ENCODE measurements at regions not wholly inside any gene's neighbourhood (a gene's known extent, or its start where the extent isn't known, plus 50 kb on each side); places are given as distances from the start of the nearest gene placed in this dataset.
"Not testable (repeated sequence)": the region's sequence is repeated elsewhere in the genome, so short reads cannot be mapped to it uniquely, and the experiment has no call there.

DNA sequence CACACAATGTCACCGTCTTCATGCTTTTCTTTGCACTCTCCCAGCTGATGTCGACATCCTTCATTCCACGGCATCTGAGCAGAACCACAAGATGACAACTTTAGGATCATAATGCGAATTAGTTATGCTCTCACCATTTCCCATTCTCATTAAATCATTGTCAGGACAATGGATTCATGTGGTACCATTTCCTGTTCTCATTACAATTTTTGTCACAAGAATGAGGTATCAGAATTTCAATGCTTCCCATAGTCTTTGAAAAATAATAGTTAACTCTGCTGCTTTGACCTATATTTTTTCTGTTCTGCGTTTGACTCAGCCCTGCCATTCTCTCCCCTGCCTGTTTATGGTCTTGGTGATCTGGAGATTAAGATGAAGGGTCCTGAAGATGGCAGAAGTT is 175.7 kb upstream of the MDFIC2 start:
- no peak for DNase-seq (ENCODE audit: low read depth)

DNA sequence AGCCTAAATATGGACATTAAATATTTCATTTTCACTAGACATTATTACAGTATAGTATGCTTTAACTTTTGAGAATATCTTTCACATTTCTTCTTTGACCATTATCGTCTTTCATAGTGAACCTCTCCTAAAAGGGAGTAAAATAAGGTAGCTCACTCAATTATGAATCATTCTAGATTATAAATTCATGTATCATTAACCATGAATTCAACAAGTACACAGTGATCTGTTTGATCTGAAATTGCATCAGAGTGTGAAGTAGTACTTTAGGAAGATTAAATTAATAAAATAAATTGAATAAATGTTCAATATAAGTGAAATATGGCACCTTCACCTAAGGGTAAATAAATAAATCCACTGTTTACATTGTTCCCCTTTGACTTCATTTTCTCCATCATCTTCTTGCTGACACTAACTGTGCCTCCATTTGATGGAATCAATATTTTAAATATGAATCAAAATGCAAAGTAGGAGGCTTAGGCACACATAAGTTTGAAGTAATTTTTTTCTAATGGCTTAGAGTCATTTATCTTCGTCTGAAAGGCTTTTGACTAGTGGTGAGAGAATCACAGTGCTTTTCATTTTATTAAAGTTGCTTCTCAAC is 174.1 kb upstream of the MDFIC2 start:
- DNase-seq (ENCODE audit: low read depth), result no peak

DNA sequence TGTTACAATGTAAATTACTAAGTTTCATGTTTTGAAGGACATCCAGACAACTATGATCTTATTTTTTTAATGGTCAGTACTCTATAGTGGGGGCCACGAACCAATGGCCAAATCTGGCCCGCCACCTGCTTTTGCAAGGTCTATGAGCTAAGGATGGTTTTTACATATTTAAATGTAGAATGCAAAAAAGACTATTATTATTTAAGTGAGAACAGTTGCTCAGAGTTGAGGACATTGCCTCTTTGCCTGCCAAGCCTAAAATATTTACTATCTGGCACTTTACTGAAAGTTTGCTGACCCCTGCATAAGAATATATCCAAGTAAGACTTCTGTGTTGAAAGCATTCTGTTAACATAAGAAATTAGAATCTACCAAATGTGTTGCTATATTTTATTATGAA is 163.7 kb upstream of the MDFIC2 start:
- DNase-seq (ENCODE audit: low read depth), result no peak

DNA sequence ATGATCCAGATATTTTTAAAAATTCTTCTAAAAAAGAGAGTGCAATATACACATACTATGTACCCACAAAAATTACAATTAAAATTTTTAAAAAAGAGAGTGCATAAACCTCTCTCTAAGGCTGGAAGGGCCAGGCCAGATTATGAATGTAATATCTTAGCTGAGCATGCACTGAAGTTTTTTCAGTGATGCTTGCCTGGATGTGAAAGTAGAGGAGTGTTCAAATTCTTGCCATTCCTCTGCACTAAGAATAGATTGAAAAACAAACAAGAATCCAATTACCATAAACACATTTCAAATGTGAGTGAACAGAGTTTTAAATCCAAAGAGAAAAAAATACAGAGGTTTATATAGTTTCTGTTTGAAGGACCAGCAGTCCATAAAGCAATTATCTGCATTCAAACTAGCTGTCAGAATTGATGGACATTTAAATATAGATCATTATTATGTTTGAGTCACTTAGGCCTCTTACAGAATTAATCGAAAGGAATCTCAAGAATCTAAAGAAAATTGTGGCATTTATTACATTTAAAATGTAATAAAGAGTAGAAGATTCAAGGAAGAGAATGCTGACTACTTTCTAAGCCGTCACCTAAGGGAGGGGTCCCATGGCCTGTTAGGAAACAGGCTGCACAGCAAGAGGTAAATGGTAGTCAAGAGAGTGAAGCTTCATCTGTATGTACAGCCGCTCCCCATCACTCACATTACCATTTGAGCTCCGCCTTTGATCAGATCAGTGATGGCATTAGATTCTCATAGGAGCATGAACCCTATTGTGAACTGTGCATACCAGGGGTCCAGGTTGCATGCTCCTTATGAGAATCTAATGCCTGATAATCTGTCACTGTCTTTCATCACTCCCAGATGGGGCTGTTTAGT is 159.3 kb upstream of the MDFIC2 start:
- DNase-seq (ENCODE audit: low read depth), result no peak

DNA sequence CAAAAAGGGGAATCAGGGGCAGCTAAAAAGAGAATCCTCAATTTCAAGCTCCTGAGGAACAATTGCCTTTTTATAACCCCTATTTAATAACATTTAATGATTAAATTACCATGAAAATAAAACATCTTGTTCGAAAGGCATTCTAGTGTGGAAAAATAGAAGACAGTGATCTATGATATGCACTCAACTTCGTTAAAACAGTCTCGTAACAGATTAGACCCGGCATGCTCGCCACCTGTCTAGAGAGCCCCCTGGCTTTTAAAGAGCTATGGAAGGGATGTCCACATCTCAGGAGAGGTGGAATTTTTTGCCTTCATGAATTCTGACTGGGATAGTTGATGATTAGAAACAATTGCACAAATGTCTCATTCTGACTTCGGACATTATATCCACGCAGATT is 153.7 kb upstream of the MDFIC2 start:
- DNase-seq (ENCODE audit: low read depth), result no peak

DNA sequence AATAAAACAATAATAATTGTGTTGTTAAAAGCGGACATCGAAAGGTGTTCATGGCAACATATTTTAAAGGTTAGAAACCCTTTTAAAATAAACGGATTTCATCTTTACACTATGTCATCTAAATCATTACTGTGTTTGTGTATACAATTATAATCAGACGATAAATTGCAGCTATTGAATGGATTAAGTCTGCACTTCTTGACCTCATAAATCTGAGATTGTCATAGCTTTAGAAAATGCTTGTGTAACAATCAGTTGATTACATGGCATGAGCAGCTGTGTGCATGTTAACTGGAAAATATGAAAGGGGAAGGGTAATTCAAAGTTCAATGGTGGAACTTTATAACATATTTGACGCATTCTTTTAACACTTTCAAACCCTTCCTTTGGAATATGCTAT is 152.4 kb upstream of the MDFIC2 start:
- no peak for DNase-seq (ENCODE audit: low read depth)

DNA sequence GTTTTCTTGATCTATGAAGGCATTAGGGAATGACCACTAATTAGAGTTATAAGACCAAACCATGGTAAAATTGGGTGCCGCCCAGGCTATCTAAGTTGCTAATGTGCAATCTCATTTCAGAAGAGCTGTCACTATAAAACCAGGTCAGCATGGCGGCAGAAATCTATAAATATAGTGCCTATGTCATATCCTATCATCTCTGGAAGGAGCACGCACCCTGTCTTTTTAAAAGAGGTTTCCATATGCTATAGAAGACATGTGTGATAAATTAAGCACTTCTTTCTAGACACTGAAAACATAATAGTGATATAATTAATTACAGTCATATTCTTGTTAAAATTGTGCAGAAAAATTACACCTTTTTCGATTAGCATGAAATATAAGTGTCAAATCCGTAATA is 152.0 kb upstream of the MDFIC2 start:
- DNase-seq (ENCODE audit: low read depth), result no peak

DNA sequence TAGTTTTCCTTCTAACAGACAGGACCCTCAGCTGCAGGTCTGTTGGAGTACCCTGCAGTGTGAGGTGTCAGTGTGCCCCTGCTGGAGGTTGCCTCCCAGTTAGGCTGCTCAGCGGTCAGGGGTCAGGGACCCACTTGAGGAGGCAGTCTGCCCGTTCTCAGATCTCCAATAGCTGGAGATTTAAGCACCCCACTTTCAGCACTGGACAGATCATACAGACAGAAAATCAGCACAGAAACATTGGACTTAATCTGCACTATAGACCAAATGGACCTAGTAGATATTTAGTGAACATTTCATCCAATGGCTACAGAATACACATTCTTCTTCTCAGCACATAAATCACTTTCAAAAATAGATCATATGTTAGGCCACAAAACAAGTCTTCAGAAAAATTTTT is 137.8 kb upstream of the MDFIC2 start:
- not testable (repeated sequence) for DNase-seq (ENCODE audit: low read depth)

DNA sequence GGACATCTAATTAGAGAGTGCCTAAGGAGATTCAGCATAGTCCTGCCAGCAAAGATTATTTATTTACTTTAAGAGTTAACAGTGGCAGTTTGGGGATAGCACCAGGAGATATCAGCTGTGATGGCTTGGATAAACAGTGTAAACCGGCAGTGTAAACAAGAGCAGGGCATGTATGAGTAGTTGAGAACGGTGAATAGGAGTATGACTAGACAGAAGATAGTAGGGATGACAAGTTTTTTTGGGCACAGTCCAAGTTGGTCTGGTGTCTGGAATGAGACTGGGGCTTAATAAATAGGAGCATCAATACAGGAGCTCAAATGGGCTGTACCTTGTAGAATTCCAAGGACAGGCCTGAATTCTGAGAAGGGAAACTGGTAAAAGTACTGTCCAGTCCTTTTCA is 123.0 kb upstream of the MDFIC2 start:
- not testable (repeated sequence) for DNase-seq (ENCODE audit: low read depth)

DNA sequence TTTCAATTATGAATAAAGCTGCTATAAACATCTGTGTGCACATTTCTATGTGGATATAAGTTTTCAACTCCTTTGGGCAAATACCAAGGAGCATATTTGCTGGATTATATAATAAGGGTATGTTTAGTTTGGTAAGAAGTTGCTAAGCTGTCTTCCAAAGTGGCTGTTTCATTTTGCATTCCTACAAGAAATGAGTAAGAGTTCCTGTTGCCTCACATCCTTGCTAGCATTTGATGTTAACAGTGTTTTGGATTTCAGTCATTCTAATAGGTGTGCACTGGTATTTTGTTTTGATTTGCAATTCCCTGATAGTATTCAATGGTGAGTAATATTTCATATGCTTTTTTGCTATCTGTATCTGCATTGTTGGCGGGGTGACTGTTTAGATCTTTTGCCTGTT is 120.7 kb upstream of the MDFIC2 start:
- no peak for DNase-seq (ENCODE audit: low read depth)

DNA sequence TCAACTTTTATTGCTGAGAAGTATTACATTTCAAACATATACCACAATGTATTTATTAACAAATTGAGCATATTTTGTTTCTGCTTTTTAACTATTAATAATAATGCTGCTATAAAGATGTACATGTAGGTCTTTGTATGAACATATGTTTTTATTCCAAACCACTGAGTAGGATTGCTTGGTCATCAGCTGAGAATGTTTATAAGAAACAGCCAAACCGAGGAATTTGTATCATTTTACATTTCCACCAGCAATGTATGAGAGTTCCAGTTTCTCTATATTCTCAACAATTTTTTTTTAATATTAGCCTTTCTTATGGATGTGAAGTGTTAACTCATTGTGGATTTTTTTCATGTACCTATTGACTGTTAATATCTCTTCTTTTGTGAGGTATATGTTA is 119.5 kb upstream of the MDFIC2 start:
- no peak for DNase-seq (ENCODE audit: low read depth)

DNA sequence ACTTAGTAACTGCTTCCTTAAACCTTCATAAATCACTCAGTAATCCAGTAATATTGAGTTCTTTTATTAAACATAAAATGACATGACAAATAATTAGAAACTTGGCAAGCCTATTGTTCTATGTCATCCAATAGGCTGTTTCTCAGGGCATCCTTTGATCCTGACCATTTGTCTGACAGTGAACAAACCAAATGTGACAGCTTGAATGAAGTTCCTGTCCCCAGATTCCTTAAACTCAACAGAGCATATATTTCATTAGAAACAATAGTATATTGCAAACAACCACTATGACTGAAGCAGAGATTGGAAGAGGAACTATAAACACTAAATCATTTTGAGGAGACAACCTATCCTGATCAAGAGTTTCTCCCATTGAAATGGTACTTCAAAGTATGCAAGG is 113.6 kb upstream of the MDFIC2 start:
- no peak for DNase-seq (ENCODE audit: low read depth)

DNA sequence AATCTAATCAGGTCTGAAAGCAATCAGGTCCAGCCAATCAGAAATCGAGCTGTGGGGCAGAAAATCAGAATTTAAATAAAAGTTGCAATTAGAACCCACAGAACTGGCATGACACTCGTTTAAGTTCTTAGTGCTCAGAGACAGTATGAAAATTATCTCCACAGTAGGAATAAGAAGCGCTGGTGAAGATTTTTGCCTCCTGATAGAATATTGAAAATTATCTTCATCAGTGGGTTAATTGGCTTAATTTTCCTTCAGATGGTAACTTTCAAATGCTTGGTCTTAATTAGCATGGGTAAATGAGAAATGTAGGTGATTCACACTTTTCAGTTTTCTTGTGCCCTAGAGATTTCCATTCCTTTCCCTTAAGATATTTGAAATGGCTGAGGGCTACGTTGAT is 109.1 kb upstream of the MDFIC2 start:
- no peak for DNase-seq (ENCODE audit: low read depth)

DNA sequence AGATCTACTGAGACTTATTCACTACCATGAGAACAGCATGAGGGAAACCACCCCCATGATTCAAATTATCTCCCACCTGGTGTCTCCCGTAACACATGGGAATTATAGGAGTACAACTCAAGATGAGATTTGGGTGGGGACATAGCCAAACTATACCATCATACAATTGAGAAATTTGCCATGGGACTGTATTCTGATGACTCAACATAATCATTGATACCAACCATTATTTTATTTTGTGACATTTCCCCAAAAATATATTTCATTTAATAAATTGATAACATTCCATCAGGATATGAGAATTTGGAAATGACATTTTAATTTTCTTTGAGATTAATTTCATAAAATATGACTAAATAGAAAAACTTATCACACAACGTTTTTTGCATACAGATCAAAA is 96.6 kb upstream of the MDFIC2 start:
- no peak for DNase-seq (ENCODE audit: low read depth)

DNA sequence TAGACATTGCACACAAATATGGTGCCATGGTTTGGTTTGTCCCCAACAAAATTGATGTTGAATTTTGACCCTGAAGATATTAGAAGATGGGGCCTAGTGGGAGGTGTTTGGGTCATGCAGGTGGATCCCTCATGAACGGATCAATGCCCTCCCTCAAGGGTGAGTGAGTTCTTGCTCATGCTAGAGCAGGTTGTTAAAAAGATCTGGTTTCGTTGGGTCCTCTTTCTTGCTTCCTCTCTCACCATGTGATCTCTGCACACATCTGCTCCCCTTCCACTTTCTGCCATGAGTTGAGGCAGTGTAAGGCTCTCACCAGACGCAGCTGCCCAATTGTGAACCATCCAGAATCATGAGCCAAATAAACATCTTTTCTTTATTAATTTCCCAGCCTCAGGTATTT is 87.8 kb upstream of the MDFIC2 start:
- DNase-seq (ENCODE audit: low read depth), result no peak

DNA sequence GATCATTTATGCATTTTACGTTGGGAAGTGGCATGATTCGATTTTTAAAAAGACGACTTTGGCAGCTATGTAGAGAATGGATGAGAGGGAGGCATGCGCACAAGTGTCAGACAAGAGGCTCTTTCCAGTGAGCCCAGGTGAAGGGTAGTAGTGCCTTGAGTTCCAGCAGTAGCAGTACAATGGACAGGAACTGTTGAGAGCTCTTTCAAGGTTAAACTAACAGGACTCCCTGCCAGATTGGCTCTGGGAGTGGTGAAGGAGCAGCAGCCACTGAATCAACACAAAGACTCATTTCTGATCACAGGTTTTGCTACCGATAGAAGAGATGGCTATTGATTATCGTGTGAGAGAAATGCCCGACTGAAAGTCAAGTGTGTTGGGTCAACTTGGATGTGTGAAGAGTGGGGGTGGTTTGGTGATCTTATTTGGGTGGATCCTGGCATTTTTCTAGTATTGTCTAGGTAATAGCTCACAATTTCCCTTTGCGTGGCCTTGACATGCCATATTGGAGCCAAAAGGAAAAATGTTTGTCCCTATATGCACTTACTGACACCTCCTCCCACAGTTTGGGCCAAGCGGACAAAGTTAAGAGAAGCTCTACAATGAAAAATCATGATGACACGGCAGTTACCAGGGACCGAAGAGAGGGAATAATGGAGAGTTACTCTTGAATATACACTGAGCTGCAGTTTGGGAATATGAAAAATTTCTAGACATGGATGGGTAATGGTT is 81.6 kb upstream of the MDFIC2 start:
- DNase-seq (ENCODE audit: low read depth), result no peak

DNA sequence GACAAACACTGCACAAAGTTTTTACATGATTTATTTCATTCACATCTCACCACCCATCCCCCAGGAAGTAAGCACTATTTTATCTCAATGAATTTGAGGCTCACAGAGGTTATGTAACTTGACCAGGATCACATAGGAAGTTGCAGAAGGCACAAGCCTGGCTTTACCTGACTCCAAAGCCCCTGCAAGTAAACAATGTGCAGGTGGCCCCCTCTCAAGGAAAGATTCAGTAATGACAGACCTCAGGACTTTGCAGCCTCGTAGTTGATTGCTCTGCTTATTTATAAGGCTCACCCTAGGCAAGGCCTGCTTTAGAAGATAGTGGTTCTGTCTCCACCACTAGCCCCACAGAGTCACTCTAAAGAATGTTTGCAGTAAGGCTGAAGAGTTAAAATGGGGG is 79.8 kb upstream of the MDFIC2 start:
- DNase-seq (ENCODE audit: low read depth), result no peak

DNA sequence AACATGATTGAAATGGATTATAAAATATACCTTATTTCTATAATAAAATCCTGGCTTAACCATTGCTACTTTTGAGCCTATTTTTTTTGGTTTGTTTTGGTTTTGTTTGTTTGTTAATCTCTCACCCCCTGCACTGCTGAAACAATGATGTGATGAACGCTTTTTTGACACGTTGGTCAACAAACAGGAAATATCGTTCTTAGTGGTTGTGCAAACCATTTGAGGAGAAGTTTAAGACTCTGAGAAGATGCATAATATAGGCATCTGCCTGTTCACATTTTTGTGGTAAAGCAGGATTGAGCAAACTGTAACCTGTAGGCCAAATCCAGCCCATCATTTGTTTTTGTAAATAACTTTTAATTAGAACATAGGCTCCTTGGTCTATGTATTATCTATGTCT is 75.5 kb upstream of the MDFIC2 start:
- no peak for DNase-seq (ENCODE audit: low read depth)

DNA sequence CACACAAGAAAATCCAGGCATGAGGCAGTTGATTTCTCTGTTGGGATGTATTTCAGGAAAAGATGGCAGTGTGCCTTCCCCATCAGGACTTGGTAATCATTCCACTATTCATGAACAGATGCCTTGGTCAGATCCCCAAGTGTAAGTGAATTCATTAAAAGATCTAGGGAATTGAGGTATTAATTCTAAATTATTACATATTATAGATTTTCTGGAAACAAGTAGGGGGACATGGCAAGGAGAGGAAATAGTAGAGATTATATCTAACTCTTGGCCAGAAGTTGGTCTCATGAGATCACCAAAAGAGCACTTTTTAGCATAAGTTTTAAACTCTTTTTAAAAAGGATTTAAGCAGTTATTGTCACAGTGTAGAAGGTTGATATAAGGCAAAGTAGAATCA is 74.4 kb upstream of the MDFIC2 start:
- no peak for DNase-seq (ENCODE audit: low read depth)

DNA sequence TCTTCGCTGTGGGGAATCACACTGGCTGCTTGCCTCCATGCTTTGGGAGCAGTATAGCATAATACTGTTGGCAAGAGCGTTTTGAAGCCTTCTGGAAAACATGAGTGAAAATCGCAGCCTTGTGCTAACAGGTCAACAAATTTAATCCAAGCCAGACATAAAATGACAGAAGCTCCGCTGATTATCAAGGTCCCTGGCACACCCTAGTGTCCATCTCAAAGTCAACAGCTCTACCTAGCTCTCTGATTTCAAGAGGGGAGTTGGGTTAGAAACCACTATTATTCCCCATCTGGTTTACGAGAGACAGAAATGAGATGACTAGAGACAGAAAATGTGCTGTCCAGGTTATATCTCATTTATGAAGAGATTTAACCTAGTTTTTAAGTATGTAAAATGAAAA is 73.6 kb upstream of the MDFIC2 start:
- DNase-seq (ENCODE audit: low read depth), result no peak

DNA sequence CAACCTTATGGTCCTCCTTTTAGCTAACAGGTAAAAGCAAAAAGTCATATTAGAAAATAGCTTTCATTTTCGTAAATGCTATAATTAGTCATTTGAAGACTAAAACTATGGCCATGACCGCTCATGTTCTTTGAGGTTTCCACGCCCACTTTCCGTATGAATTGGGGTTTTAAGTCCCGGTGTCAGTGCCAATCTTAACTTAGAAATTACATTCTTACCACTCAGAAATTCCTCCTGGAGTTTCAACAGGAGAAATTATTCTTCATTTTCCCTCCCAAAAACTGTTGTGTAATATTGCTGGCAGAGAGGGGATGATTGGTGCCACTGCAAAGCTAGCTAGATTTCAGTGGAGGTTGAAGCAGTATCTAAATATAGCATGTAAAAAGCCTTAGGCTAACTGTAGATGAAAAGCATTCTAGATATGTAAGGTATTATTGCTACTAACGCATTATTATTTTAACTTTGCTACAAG is 71.0 kb upstream of the MDFIC2 start:
- no peak for DNase-seq (ENCODE audit: low read depth)

DNA sequence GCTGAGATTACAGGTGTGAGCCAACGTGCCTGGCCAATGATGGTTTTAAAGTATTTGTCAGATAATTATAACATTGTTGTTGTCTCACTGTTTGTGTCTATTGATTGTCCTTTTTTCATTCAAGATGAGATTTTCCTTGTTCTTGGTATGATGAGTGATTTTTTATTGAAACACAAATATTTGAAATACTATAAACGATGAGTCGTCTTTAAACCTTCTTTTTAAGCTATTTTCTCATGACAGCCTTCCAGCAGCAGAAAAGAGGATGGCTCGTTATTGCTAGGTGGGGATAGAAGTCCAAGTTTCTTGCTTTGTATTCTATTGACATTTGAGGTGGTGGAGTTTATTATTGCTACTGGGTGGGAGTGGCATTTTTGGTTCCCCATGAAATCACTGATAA is 61.7 kb upstream of the MDFIC2 start:
- DNase-seq (ENCODE audit: low read depth), result no peak
